ENCODE measurements at regions not wholly inside any gene's neighbourhood (a gene's known extent, or its start where the extent isn't known, plus 50 kb on each side); places are given as distances from the start of the nearest gene placed in this dataset.

DNA sequence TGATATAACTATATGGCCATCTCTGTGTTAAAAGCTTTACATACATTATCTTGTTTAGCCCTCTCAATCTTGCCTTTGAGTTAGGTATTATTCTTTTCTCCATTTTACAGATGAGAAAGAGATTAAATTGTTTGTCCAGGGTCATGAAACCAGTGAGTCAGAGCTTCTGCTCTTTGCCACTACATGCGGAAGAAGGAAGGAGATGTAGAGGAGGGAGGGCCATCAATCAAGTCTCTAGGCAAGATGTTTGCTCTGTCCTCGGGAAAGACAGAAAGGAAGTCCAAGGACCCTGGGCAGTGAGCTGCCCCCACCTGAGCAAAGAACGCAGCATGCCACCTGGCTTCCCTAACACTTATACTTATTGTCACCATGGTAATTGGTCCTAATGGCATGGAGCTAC lies 133.7 kb upstream of the IL1RAPL2 start (continued):
- TF ChIP-seq, protein P1, sequence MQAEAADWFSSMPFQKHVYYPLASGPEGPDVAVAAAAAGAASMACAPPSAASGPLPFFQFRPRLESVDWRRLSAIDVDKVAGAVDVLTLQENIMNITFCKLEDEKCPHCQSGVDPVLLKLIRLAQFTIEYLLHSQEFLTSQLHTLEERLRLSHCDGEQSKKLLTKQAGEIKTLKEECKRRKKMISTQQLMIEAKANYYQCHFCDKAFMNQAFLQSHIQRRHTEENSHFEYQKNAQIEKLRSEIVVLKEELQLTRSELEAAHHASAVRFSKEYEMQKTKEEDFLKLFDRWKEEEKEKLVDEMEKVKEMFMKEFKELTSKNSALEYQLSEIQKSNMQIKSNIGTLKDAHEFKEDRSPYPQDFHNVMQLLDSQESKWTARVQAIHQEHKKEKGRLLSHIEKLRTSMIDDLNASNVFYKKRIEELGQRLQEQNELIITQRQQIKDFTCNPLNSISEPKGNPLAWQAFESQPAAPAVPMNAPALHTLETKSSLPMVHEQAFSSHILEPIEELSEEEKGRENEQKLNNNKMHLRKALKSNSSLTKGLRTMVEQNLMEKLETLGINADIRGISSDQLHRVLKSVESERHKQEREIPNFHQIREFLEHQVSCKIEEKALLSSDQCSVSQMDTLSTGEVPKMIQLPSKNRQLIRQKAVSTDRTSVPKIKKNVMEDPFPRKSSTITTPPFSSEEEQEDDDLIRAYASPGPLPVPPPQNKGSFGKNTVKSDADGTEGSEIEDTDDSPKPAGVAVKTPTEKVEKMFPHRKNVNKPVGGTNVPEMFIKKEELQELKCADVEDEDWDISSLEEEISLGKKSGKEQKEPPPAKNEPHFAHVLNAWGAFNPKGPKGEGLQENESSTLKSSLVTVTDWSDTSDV (CRISPR knock-in tag; IDR thresholded peaks at IDR 0.05), result no peak

DNA sequence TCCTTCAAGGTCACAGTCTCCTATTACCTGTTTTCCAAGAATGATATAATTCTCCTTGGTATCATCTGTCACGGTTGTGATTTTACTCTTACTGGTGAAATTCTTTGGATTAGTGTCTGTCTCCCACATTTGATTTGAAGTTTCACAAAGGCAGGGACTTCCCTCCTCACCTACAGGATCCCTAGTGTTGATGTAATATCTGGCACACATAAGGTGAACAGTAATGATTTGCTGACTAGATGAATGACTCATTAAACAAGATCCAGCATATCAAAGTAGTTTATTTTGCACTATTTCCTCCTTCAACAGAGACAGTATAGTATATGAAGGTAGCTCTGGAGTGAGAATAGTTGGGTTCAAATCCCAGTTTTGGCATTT lies 135.3 kb upstream of the IL1RAPL2 start:
- ChIA-PET CTCF (ENCODE audit: low intra/inter-chr PET ratio, low total read pairs) (no interaction called here), POLR2A (no interaction called here)
- Histone ChIP-seq H3K79me2 (ENCODE audit: insufficient read depth, low read length) (no peaks in the 10 kb centered on the region), H2AFZ (ENCODE audit: low read length) (no peak overlapping the region), H3K27me3 (ENCODE audit: control insufficient read depth in 1 of 2, insufficient read depth in 2 of 2, low read length in 2 of 2) (no peaks in the 10 kb centered on the region), H3K4me1 (ENCODE audit: insufficient read depth, low read length) (no peaks in the 10 kb centered on the region), H3K4me3 (replicated peaks in 1 of 3; ENCODE audit: insufficient read depth in 1 of 3, low read depth in 2 of 3, low read length in 3 of 3) (no peak overlapping the region), H3K9me3 (ENCODE audit: low read length) (no peaks in the 10 kb centered on the region), H3K9ac (ENCODE audit: insufficient read depth, low read depth, low read length) (no peak overlapping the region), H4K20me1 (ENCODE audit: insufficient read depth, low read length) (no peaks in the 10 kb centered on the region), H3K27ac (ENCODE audit: extremely low read length, insufficient read depth, low read length) (no peak overlapping the region), H3K36me3 (replicated peaks in 1 of 2; ENCODE audit: control insufficient read depth in 1 of 2, insufficient read depth in 2 of 2, low read length in 2 of 2) (no peaks in the 10 kb centered on the region), H3K4me2 (ENCODE audit: low read depth, low read length) (no peak overlapping the region)
- in situ Hi-C loops (cut with HindIII; ENCODE audit: extremely low pct_ligation_motif_present, low pct_unique_long_range_greater_than_20kb) (no loop called here), intact Hi-C loops (cut with micrococcal nuclease; ENCODE audit: unreplicated experiment) (no loop called here)
- no peak for DNase-seq (ENCODE audit: low spot score)
- WGBS (ENCODE audit: low lambda C conversion rate), result 0% methylated on average over 1 of the region's 1 CpG
- FAIRE-seq, result no peak
- BruUV-seq (replicated peaks), result no TSS peak
- ATAC-seq, result no peak
- TF ChIP-seq ZNF329 (CRISPR knock-in tag; IDR thresholded peaks at IDR 0.05; ENCODE audit: low read depth), result no peak
- TF ChIP-seq GABPB1 (CRISPR knock-in tag; IDR thresholded peaks at IDR 0.05), result no peak
- TF ChIP-seq TARDBP (CRISPR knock-in tag; IDR thresholded peaks at IDR 0.05), result no peak
- TF ChIP-seq ZBTB7A (CRISPR knock-in tag; IDR thresholded peaks at IDR 0.05), result no peak
- no peak for TF ChIP-seq ZNF550 (CRISPR knock-in tag; IDR thresholded peaks at IDR 0.05; ENCODE audit: borderline replicate concordance)
- TF ChIP-seq, protein P2, sequence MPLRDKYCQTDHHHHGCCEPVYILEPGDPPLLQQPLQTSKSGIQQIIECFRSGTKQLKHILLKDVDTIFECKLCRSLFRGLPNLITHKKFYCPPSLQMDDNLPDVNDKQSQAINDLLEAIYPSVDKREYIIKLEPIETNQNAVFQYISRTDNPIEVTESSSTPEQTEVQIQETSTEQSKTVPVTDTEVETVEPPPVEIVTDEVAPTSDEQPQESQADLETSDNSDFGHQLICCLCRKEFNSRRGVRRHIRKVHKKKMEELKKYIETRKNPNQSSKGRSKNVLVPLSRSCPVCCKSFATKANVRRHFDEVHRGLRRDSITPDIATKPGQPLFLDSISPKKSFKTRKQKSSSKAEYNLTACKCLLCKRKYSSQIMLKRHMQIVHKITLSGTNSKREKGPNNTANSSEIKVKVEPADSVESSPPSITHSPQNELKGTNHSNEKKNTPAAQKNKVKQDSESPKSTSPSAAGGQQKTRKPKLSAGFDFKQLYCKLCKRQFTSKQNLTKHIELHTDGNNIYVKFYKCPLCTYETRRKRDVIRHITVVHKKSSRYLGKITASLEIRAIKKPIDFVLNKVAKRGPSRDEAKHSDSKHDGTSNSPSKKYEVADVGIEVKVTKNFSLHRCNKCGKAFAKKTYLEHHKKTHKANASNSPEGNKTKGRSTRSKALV (CRISPR knock-in tag; IDR thresholded peaks at IDR 0.05), result no peak
- TF ChIP-seq ZZZ3 (CRISPR knock-in tag; IDR thresholded peaks at IDR 0.05; ENCODE audit: borderline replicate concordance), result no peak
- no peak for TF ChIP-seq ZBTB42 (CRISPR knock-in tag; IDR thresholded peaks at IDR 0.05)
- no peak for TF ChIP-seq ZNF383 (CRISPR knock-in tag; IDR thresholded peaks at IDR 0.05; ENCODE audit: borderline replicate concordance)
- TF ChIP-seq CENPX (CRISPR knock-in tag; IDR thresholded peaks at IDR 0.05), result no peak
- no peak for TF ChIP-seq ZNF207 (IDR thresholded peaks at IDR 0.05; ENCODE audit: borderline replicate concordance)
- TF ChIP-seq, protein P3, sequence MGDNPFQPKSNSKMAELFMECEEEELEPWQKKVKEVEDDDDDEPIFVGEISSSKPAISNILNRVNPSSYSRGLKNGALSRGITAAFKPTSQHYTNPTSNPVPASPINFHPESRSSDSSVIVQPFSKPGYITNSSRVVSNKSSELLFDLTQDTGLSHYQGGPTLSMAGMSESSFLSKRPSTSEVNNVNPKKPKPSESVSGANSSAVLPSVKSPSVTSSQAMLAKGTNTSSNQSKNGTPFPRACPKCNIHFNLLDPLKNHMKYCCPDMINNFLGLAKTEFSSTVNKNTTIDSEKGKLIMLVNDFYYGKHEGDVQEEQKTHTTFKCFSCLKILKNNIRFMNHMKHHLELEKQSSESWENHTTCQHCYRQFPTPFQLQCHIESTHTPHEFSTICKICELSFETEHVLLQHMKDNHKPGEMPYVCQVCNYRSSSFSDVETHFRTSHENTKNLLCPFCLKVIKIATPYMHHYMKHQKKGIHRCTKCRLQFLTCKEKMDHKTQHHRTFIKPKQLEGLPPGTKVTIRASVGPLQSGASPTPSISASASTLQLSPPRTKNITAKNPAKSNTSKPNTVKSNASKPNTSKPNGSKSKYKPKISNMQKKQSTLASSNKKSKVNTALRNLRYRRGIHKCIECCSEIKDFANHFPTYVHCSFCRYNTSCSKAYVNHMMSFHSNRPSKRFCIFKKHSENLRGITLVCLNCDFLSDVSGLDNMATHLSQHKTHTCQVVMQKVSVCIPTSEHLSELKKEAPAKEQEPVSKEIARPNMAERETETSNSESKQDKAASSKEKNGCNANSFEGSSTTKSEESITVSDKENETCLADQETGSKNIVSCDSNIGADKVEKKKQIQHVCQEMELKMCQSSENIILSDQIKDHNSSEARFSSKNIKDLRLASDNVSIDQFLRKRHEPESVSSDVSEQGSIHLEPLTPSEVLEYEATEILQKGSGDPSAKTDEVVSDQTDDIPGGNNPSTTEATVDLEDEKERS (CRISPR knock-in tag; IDR thresholded peaks at IDR 0.05), result no peak
- TF ChIP-seq CHD4 (IDR thresholded peaks at IDR 0.05; ENCODE audit: borderline replicate concordance, low read length), result no peak
